NCI-H146 treated with DMSO at 0.1 percent for 48 hours (cell line): ENCODE measurements at regions not wholly inside any gene's neighbourhood (a gene's known extent, or its start where the extent isn't known, plus 50 kb on each side); places are given as distances from the start of the nearest gene placed in this dataset.

Experiments
- DNase-seq: peaks from one replicate; lab custom pipeline; 2025; ENCODE audit not compliant: unreplicated experiment; lab: John Stamatoyannopoulos, UW

DNA sequence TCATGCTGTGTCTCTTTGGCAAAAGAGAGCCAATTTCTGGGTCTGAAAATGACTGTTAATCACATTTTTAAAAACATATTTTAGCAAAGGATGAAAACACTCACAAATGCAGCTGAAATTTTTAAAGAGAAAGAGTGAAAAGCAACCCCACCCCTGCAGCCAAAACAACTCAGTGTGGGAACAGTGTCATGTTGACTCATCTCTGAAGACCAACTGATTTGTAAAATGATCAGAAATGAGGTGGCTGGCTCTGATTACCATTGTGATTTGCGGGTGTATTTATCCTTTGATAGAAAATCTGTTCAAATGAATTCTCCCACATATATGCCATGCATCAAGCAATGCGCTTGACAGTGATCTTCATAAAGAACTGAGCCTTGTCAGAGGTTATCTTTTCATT is 287.0 kb upstream of the ESRRG start:
- no peak for DNase-seq

DNA sequence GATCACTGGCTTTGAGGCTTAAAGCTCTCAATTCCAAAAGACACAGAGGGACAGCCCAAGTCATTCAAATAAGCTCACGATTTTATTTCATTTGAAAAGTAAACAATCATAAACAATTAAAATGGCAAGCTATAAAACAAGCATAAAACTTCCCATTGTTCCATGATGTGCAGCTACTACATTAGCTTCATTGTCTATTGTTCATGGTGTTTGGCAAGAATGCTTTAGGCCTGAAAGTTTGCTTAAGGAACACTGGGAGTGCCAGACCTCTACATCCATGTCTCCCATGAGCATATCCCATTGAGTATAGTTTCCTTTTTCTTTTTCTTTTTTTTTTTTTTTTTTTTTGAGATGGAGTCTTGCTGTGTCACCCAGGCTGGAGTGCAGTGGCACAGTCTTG is 286.1 kb upstream of the ESRRG start:
- DNase-seq = no peak

DNA sequence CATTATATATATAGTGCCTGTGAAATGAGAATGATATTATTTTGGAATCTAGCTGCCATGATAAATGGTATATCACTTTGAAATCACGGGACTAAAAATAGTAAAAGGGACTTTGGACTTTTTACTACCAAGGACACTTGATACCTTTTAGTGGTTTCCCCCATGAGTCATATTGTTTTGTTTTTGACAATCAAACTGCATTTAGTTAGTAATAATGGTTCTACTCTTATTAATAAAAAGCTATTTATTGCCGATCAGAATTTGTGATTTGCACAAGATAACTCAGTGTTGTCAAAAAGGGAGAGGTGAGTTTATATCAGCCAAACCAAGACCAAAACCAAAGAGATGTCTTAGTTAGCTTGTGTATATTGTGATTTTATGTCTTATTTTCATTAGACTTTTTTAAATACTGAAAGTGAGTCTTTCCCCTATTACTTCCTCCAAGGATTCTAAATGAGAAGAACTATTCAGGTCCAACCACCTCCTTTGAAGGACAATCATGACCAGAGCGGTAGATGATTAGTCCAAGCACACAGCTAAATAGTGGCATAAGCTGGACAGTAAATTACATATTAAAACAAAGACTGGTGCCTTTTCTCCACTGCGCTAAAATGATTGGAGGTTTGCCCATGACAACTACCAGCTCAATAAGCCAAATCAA is 281.7 kb upstream of the ESRRG start:
- DNase-seq = no peak

GRCh38 chr1:217003355-217003754 is 280.1 kb upstream of the ESRRG start:
- no peak for DNase-seq

GRCh38 chr1:216997831-216998230 is 274.6 kb upstream of the ESRRG start:
- no peak for DNase-seq

DNA sequence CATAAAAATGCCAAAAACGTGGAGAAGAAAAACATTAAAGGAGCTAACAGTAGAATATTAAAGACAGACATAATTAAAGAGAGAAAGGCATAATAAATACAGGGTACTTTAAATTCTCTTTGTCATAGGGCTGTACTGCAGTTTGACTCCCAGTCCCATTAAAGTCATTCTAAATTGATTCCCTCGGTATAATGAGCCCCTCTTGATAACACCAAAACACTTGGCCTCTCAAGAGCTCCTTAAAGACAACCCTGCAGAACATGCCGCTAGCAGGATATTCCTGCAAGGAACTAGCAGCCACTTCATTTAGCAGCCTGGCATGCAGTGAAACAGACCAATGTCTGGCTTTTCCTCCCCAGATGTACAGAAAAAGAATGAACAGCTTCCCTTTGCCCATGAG is 273.8 kb upstream of the ESRRG start:
- no peak for DNase-seq

DNA sequence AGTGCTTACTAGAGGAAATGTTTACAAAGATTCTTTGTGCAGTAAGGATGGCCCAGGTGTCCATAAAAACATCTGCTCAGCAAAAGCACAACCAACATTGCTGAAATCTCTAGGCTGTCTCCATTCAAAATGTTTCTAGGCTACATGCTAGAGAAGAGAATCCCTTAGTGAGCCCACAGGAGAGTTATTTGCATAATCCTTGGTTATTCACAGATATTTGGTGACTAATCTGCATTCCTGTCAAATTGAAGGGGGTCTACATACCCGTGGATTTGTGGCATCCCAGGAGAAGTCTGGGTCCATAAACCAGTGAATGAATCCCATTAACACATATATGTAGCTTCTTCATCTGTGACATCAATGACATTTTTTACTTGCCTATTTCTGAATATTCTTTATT is 261.3 kb upstream of the ESRRG start:
- DNase-seq = no peak

DNA sequence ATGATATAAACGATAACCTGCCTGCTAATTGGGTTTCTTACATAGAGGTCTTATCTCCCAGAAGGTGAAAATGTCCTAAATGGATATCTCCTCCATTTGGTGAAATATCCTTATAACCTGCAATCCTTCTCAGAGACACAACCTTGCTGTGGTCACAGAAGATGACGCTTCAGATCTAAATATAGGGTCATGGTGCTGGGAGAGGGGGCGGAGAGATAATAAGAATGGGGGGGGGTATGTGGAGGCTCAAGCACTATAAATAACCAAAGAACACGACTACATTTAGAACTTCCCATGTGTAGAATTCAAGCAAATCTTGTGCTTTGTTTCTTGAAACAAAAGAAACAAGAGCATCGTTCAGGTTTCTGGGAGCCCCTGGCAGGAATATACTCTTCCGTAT is 260.6 kb upstream of the ESRRG start:
- DNase-seq = no peak

DNA sequence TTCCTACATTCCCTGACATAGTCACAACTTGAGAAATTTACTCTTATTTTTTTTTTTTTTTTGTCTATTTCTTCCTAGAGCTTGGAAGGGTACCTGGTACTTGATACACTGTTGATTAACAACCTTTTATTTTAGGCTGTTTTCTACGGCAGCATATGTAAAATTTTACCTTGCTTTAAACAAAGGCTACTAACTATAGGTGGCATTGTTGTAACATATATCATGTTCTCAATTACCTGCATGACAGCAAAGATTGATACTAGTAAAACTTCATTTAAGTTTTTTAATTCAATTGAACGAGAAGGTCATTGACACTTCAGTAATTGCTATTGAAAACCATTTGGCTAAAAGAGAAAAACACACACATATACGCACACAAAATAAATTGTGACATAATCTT is 238.3 kb upstream of the ESRRG start:
- DNase-seq = no peak

- no peak for DNase-seq
These were observed 237.5 kb upstream of the ESRRG start for GRCh38 chr1:216960716-216961115.

- DNase-seq = no peak
These were observed 235.3 kb upstream of the ESRRG start for GRCh38 chr1:216958569-216958968.

- DNase-seq = no peak
These were observed 230.3 kb upstream of the ESRRG start for GRCh38 chr1:216953495-216953894.

DNA sequence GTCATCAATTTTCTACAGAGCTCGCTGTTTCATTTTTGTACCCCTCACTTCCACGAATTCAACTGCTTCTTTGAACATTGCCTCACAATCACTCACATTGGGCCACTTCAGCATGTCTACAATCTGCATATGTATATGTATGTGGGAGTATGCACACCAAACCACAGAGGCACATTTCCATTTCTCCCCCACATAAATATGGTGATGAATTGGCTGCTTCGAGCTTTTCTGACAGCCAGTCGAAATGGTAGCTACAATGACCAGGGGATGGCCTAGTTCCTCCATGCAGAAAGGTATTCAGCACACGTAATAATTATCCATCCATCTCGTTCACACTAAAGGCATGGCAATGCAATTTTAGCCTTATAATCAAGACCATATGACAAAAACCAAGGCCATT is 229.6 kb upstream of the ESRRG start:
- no peak for DNase-seq

GRCh38 chr1:216945538-216946080 is 222.4 kb upstream of the ESRRG start:
- no peak for DNase-seq

DNA sequence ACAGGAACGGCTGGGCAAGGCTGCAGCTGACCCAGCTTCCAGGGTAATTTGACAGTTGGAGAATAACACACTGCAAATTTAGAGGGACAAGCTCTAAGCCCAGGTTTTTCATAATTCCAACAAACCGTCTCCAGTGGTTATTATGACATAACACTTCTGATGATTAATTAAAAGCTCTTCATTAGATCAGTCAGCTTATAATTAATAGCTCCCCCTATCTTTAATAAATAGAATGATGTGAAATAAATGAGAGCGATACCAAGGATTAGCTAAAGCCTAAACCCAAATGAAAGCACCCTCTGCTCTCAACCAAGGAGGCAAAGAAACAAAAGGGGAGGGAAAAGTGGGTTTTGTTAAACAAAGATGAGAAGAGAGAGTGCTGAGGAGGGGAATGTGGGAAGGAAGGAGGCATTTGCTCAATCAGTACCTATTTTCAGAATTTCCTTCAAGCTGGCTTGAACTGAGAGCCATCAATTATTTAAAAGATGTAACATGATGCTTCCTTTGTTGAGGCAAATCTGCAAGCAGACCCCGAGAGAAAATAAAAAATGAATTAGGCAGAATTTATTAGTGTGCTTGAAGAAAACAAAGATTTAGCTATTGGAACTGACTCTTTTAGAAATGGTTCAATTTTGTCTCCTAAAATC is 221.8 kb upstream of the ESRRG start:
- DNase-seq = no peak

DNA sequence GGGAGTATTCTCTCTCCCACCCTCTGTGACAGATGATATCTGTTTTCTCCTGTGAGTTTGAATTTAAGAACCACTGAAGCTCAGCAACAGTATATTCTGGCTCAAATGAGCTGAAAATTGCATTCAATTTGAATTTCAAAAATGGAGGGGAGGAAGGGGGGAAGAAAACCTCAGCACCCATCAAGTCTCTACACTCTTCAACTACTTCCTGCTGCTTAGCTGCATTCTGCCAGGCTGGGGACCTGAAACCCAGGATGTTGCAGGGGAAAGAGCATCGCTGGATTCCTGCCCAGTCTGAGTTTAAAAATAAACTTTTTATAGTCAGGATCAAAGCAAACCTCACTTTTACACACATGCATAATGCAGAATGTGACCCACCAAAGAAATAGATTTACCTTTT is 214.3 kb upstream of the ESRRG start:
- DNase-seq = no peak

- DNase-seq = no peak
These were observed 213.6 kb upstream of the ESRRG start for GRCh38 chr1:216936779-216937178.

- DNase-seq = no peak
These were observed 212.7 kb upstream of the ESRRG start for GRCh38 chr1:216935901-216936300.

GRCh38 chr1:216932424-216932823 is 209.2 kb upstream of the ESRRG start:
- DNase-seq = no peak

DNA sequence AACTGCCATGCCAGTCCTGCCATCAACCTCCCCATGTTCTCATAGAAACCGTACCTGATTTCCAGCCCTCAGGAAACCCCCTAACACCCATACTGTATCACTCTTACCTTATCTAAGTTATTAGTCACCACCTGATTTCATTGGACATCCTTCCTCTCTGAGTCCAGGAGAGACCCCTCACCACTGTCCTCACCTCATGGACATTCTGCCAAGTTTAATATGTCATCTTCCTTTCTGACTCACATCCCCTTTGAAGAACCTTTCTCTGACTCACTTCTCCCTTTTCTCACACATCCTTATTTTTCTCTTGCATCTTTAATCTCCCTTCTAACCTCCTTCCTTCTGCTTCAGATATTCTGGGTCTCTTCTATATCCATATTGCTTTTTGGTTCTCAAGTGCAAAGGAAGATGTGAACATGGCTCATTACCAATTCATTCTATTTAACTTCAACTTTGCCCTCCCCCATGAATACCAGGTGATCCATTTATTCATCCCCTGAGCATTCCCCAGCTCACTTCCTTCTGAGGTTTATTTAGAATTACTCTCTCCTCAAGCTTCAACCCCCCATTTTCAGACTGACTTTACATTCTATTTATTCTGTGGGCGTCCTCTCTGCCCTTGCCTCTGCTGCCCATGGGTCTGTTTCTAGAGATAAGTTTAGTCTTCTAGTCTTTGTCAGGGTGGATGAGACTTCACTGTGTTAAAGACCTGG is 206.8 kb upstream of the ESRRG start:
- no peak for DNase-seq

DNA sequence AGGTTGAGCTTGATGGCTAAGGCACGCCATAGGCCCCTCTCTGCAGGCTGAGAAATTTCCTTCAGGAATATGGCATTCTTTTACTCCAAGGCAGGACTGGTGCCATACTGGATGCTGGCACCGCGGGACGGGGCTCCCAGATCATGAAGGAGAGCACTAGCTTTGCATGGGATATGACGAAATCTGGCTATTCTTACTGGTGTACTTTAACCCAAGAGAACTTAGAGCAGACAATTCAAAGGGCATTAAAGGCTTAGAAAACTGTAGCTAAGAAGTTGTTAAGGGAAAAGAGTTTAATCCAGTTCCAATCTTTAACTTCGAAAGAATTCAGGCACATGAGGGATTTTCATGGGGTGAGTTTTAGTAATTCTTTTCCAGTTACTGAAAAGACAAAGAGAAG is 204.4 kb upstream of the ESRRG start:
- no peak for DNase-seq
